ENCODE measurements at regions not wholly inside any gene's neighbourhood (a gene's known extent, or its start where the extent isn't known, plus 50 kb on each side); places are given as distances from the start of the nearest gene placed in this dataset.

DNA sequence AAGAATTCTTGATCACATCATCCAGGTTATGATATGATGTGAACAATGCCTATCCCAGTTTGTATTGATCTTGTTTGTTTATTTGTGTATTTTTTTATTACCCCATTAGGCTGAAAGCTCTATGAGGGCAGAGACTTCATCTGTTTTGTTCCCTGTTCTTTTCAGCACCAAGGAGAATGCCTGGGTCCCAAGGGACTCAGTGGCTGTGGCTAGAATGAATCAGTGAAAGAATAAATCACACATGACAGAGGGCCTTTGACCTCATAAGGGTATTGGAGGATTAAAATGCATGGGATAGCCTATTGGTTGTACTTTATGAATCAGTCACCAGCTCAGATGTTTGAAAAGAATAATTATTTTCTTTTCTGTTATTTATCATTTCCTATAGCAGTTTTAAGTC, 292.2 kb downstream of the GAS1 start:
- TF ChIP-seq EZH2phosphoT487 (conservative IDR thresholded peaks at IDR 0.05; ENCODE audit: low read length): no peak
- TF ChIP-seq, protein P1, sequence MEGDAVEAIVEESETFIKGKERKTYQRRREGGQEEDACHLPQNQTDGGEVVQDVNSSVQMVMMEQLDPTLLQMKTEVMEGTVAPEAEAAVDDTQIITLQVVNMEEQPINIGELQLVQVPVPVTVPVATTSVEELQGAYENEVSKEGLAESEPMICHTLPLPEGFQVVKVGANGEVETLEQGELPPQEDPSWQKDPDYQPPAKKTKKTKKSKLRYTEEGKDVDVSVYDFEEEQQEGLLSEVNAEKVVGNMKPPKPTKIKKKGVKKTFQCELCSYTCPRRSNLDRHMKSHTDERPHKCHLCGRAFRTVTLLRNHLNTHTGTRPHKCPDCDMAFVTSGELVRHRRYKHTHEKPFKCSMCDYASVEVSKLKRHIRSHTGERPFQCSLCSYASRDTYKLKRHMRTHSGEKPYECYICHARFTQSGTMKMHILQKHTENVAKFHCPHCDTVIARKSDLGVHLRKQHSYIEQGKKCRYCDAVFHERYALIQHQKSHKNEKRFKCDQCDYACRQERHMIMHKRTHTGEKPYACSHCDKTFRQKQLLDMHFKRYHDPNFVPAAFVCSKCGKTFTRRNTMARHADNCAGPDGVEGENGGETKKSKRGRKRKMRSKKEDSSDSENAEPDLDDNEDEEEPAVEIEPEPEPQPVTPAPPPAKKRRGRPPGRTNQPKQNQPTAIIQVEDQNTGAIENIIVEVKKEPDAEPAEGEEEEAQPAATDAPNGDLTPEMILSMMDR (IDR thresholded peaks at IDR 0.05; ENCODE audit: insufficient read depth, low read length, poor library complexity, severe bottlenecking): no peak
